CD14-positive monocyte (primary cell): ENCODE measurements at regions not wholly inside any gene's neighbourhood (a gene's known extent, or its start where the extent isn't known, plus 50 kb on each side); places are given as distances from the start of the nearest gene placed in this dataset.

Experiments
- DNase-seq, 3 donors: peaks; one replicate each; pipeline ENCODE4 v3.0.0-alpha.2; 2011 to 2022
- H2AFZ ChIP-seq: 2 replicates; pipeline ENCODE4 v1.6.0; 2012; ENCODE audit warnings: mild to moderate bottlenecking, low read depth, low read length, inconsistent platforms; ENCODE audit not compliant: insufficient read depth, poor library complexity, severe bottlenecking
- H3K27ac ChIP-seq, 2 donors: 1 replicate in 1 of 2; 2 replicates in 1 of 2; pipeline ENCODE4 v1.5.1; 2012 to 2013; ENCODE audit warnings: low read length in 2 of 2, control low read depth in 1 of 2, inconsistent platforms in 1 of 2, low read depth in 1 of 2, mild to moderate bottlenecking in 1 of 2
- H3K27me3 ChIP-seq, 2 donors: one replicate each; pipeline versions ENCODE4 v1.6.0 to v1.6.1; 2011 to 2013; ENCODE audit warnings: low read length in 2 of 2; ENCODE audit not compliant: control insufficient read depth in 2 of 2, insufficient read depth in 2 of 2
- H3K36me3 ChIP-seq, 2 donors: replicated peaks in 1 of 2; 1 replicate in 1 of 2; 2 replicates in 1 of 2; pipeline versions ENCODE4 v1.5.1 to v1.6.1; 2012 to 2013; ENCODE audit warnings: low read length in 2 of 2, control low read depth in 1 of 2, inconsistent platforms in 1 of 2, mild to moderate bottlenecking in 1 of 2; ENCODE audit not compliant: insufficient read depth in 2 of 2, control insufficient read depth in 1 of 2
- H3K4me1 ChIP-seq, 2 donors: 1 replicate in 1 of 2; 2 replicates in 1 of 2; pipeline versions ENCODE4 v1.5.1 to v1.6.1; 2012 to 2013; ENCODE audit warnings: low read length in 2 of 2, control low read depth in 1 of 2, inconsistent platforms in 1 of 2, mild to moderate bottlenecking in 1 of 2, moderate library complexity in 1 of 2; ENCODE audit not compliant: insufficient read depth in 2 of 2, control insufficient read depth in 1 of 2
- H3K4me2 ChIP-seq: replicated peaks from 2 replicates; pipeline ENCODE3; 2012; ENCODE audit warnings: low read length, moderate library complexity, mild to moderate bottlenecking; ENCODE audit not compliant: poor library complexity, severe bottlenecking; ENCODE audit errors: extremely low read depth
- H3K4me3 ChIP-seq, 3 experiments: fragments of 200-600 bp in 1 of 3; sonication (generic) in 1 of 3; replicated peaks in 1 of 3; 1 replicate in 2 of 3; 2 replicates in 1 of 3; pipeline ENCODE4 v1.5.1; 2011 to 2013; ENCODE audit warnings: low read length in 3 of 3, mild to moderate bottlenecking in 3 of 3, control low read depth in 2 of 3, low read depth in 2 of 3, inconsistent platforms in 1 of 3, moderate library complexity in 1 of 3
- H3K79me2 ChIP-seq: 2 replicates; pipeline ENCODE4 v1.6.0; 2012; ENCODE audit warnings: mild to moderate bottlenecking, control low read depth, inconsistent platforms, low read length, moderate library complexity; ENCODE audit not compliant: insufficient read depth
- H3K9ac ChIP-seq: 2 replicates; pipeline ENCODE4 v1.6.0; 2017; ENCODE audit warnings: low read length, mild to moderate bottlenecking; ENCODE audit not compliant: insufficient read depth, poor library complexity, severe bottlenecking
- H3K9me3 ChIP-seq, 2 donors: replicated peaks in 1 of 2; 1 replicate in 1 of 2; 2 replicates in 1 of 2; pipeline versions ENCODE4 v1.5.1 to v1.6.1; 2012 to 2013; ENCODE audit warnings: low read length in 2 of 2, control low read depth in 1 of 2; ENCODE audit not compliant: control insufficient read depth in 1 of 2, insufficient read depth in 1 of 2
- H4K20me1 ChIP-seq: 2 replicates; pipeline ENCODE4 v1.6.0; 2012; ENCODE audit warnings: mild to moderate bottlenecking, low read length, control low read depth, moderate library complexity; ENCODE audit not compliant: insufficient read depth
- H3K27ac Mint-ChIP-seq, 7 donors: one replicate each; pipeline ENCODE4 v1.8.0; 2020; ENCODE audit warnings: mild to moderate bottlenecking in 7 of 7, mixed read lengths in 7 of 7, moderate library complexity in 6 of 7, inconsistent platforms in 2 of 7
- H3K27me3 Mint-ChIP-seq, 3 donors: one replicate each; pipeline ENCODE4 v1.8.0; 2021 to 2022; ENCODE audit warnings: low read depth in 3 of 3, mild to moderate bottlenecking in 3 of 3, mixed read lengths in 3 of 3, moderate library complexity in 3 of 3, inconsistent platforms in 1 of 3
- H3K36me3 Mint-ChIP-seq, 2 donors: one replicate each; pipeline ENCODE4 v1.8.0; 2020; ENCODE audit warnings: mixed read lengths in 2 of 2, inconsistent platforms in 1 of 2, mild to moderate bottlenecking in 1 of 2
- H3K4me1 Mint-ChIP-seq: one replicate; pipeline ENCODE4 v1.8.0; 2020; ENCODE audit warnings: mild to moderate bottlenecking, mixed read lengths
- H3K4me3 Mint-ChIP-seq, 2 donors: one replicate each; pipeline ENCODE4 v1.8.0; 2020; ENCODE audit warnings: mild to moderate bottlenecking in 2 of 2, mixed read lengths in 2 of 2, moderate library complexity in 1 of 2
- H3K9me3 Mint-ChIP-seq, 7 donors: one replicate each; pipeline ENCODE4 v1.8.0; 2020 to 2022; ENCODE audit warnings: mixed read lengths in 7 of 7, mild to moderate bottlenecking in 6 of 7, moderate library complexity in 6 of 7, inconsistent platforms in 2 of 7
- CTCF ChIP-seq: fragments of 200-600 bp; IDR thresholded peaks from one replicate; pipeline ENCODE4 v1.8.0; 2022; ENCODE audit warnings: antibody characterized with exemption, mild to moderate bottlenecking
- WGBS: methylation state at CpG from one replicate; pipeline ENCODE4 v1.1.5; 2013; ENCODE audit warnings: missing lambda C conversion rate; ENCODE audit not compliant: insufficient coverage; 5-methylcytosine and 5-hydroxymethylcytosine counted together
- intact Hi-C, 2 donors: fragments of 100-400 bp; cut with micrococcal nuclease; formaldehyde crosslinking; loops; one replicate each; pipeline versions ENCODE4 v1.15.0 to v1.15.1; 2023

GRCh38 chr14:95418858-95419257 lies 97.6 kb downstream of the SYNE3 start:
- 92% methylated on average over 3 of the region's 3 CpGs for WGBS
- Mint-ChIP-seq H3K4me3 (no peak overlapping the region), H3K27ac (peak overlapping the region in 4 of 7 donors; percentile 2 to 82 (median 30)), H3K4me1 (peaks cover 2% of the 10 kb centered on the region), H3K9me3 (peaks cover 0 to 6% (median 3%) of the 10 kb centered on the region in 7 donors), H3K36me3 (peaks cover 83 to 91% of the 10 kb centered on the region in 2 donors), H3K27me3 (peaks cover 0 to 2% (median 1%) of the 10 kb centered on the region in 3 donors)
- H3K36me3 ChIP-seq, result peaks cover 74 to 95% of the 10 kb centered on the region in 2 donors
- H3K27ac ChIP-seq, result no peak overlapping the region
- no peak overlapping the region for H3K4me3 ChIP-seq
- no peaks in the 10 kb centered on the region for H3K4me1 ChIP-seq
- no peak overlapping the region for H3K4me2 ChIP-seq
- peaks cover 15% of the 10 kb centered on the region for H4K20me1 ChIP-seq
- no peak for DNase-seq
- no peaks in the 10 kb centered on the region for H3K79me2 ChIP-seq
- H3K9ac ChIP-seq, result no peak overlapping the region
- no peak overlapping the region for H2AFZ ChIP-seq
- no peaks in the 10 kb centered on the region for H3K27me3 ChIP-seq
- intact Hi-C loops, result no loop called here
- TF ChIP-seq CTCF, result no peak
- H3K9me3 ChIP-seq, result peaks cover 0 to 3% of the 10 kb centered on the region in 2 donors

GRCh38 chr14:95417492-95417891 lies 97.8 kb upstream of the CLMN start:
- no peak overlapping the region for H3K4me3 ChIP-seq
- H3K9ac ChIP-seq, result no peak overlapping the region
- H3K4me3 Mint-ChIP-seq, result no peak overlapping the region
- no peaks in the 10 kb centered on the region for H3K4me1 ChIP-seq
- no peak overlapping the region for H2AFZ ChIP-seq
- no peak overlapping the region for H3K4me2 ChIP-seq
- intact Hi-C loops, result no loop called here
- peaks cover 20% of the 10 kb centered on the region for H4K20me1 ChIP-seq
- peaks cover 74 to 98% of the 10 kb centered on the region in 2 donors for H3K36me3 ChIP-seq
- DNase-seq, result no peak
- H3K27ac ChIP-seq, result no peak overlapping the region
- TF ChIP-seq CTCF, result no peak
- peak overlapping the region in 2 of 7 donors; percentile 57 to 75 for H3K27ac Mint-ChIP-seq
- peaks cover 84 to 94% of the 10 kb centered on the region in 2 donors for H3K36me3 Mint-ChIP-seq
- peaks cover 0 to 2% (median 0%) of the 10 kb centered on the region in 3 donors for H3K27me3 Mint-ChIP-seq
- H3K9me3 Mint-ChIP-seq, result peaks cover 0 to 5% (median 2%) of the 10 kb centered on the region in 7 donors
- 100% methylated on average over 5 of the region's 7 CpGs for WGBS
- H3K27me3 ChIP-seq, result no peaks in the 10 kb centered on the region
- peaks cover 2% of the 10 kb centered on the region for H3K4me1 Mint-ChIP-seq
- no peaks in the 10 kb centered on the region for H3K79me2 ChIP-seq
- peaks cover 0 to 1% of the 10 kb centered on the region in 2 donors for H3K9me3 ChIP-seq
